ENCODE measurements at regions not wholly inside any gene's neighbourhood (a gene's known extent, or its start where the extent isn't known, plus 50 kb on each side); places are given as distances from the start of the nearest gene placed in this dataset.

DNA sequence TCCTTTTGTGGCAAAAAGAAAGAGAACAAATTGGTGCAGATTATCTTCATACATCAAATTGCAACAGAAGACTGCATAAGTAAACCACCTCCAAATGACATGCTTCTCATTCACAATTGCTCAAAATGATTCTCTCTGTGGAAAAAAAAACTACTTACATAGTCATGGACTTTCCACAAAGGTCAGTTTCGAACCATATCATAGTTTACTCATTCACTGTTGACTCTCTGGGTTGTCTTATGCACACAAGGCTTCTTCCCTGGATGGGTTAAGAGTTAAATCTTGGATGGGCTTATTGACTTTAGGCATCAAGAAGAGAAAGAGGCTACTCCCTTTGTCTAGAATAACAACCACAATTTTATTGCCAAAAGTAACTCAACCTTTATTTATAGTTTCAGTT, 91.3 kb upstream of the RAB27B start:
- TF ChIP-seq, protein P1, sequence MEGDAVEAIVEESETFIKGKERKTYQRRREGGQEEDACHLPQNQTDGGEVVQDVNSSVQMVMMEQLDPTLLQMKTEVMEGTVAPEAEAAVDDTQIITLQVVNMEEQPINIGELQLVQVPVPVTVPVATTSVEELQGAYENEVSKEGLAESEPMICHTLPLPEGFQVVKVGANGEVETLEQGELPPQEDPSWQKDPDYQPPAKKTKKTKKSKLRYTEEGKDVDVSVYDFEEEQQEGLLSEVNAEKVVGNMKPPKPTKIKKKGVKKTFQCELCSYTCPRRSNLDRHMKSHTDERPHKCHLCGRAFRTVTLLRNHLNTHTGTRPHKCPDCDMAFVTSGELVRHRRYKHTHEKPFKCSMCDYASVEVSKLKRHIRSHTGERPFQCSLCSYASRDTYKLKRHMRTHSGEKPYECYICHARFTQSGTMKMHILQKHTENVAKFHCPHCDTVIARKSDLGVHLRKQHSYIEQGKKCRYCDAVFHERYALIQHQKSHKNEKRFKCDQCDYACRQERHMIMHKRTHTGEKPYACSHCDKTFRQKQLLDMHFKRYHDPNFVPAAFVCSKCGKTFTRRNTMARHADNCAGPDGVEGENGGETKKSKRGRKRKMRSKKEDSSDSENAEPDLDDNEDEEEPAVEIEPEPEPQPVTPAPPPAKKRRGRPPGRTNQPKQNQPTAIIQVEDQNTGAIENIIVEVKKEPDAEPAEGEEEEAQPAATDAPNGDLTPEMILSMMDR (IDR thresholded peaks at IDR 0.05), result no peak
- TF ChIP-seq POLR2A (IDR thresholded peaks at IDR 0.05), result no peak
